ENCODE measurements at regions not wholly inside any gene's neighbourhood (a gene's known extent, or its start where the extent isn't known, plus 50 kb on each side); places are given as distances from the start of the nearest gene placed in this dataset.
"Not testable (repeated sequence)": the region's sequence is repeated elsewhere in the genome, so short reads cannot be mapped to it uniquely, and the experiment has no call there.

DNA sequence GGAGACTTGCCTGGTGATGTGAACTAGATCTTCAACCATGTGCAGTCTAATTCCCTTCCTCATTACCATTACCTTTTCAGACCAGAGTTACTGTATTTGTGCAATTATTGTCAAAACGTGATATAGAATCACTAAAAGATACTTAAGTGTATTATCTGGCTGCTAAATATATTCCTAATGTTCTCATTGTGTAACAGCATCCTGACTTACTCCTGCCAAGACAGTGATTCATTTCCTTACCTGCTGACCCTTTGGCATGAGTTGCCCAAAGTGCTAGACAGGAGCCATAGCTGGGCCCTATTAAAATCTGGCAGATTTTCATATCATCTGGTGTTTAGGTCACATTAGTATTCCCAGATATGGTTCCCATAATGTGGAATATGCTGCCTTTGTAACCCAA lies 598.3 kb upstream of the CAMK1G start:
- no peaks in the 10 kb centered on the region for H3K36me3 Mint-ChIP-seq
- H3K4me3 Mint-ChIP-seq, result no peak overlapping the region
- DNase-seq (ENCODE audit: low spot score), result no peak
- no peak overlapping the region for H3K27ac Mint-ChIP-seq
- H3K9me3 Mint-ChIP-seq, result no peaks in the 10 kb centered on the region
- peaks cover 3 to 7% of the 10 kb centered on the region in 2 donors for H3K27me3 Mint-ChIP-seq
- H3K4me1 Mint-ChIP-seq (ENCODE audit: low read depth in 2 of 2), result peaks cover 8 to 20% of the 10 kb centered on the region in 2 donors
- ATAC-seq, result no peak

DNA sequence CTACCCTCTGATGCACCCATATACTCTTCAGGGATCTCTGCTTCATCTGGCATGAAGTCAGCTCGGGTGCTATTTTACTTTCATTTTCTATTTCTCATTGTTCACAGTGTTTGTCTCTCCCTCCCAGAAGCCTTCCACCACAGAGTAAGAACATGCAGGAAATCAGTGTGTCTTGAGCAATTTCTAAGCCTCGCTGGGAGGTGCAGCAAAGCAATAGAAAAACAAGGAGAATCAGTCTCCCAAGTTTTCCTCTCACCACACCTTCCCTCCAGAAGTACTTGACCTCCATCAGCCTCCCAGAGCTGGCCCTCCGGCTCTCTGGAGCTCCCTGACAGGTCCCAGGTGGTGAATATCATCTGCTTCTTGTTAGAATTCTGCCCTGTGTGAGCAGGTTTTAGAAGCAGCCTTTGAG lies 594.7 kb upstream of the CAMK1G start:
- no peaks in the 10 kb centered on the region for H3K36me3 Mint-ChIP-seq
- no peaks in the 10 kb centered on the region for H3K9me3 Mint-ChIP-seq
- no peak for DNase-seq (ENCODE audit: low spot score)
- H3K27me3 Mint-ChIP-seq, result peaks cover 0 to 2% of the 10 kb centered on the region in 2 donors
- H3K4me3 Mint-ChIP-seq, result peak overlapping the region; percentile 85
- peaks cover 8 to 20% of the 10 kb centered on the region in 2 donors for H3K4me1 Mint-ChIP-seq (ENCODE audit: low read depth in 2 of 2)
- peak overlapping the region; percentile 69 to 86 for H3K27ac Mint-ChIP-seq
- ATAC-seq, result peak; percentile 88 to 92

DNA sequence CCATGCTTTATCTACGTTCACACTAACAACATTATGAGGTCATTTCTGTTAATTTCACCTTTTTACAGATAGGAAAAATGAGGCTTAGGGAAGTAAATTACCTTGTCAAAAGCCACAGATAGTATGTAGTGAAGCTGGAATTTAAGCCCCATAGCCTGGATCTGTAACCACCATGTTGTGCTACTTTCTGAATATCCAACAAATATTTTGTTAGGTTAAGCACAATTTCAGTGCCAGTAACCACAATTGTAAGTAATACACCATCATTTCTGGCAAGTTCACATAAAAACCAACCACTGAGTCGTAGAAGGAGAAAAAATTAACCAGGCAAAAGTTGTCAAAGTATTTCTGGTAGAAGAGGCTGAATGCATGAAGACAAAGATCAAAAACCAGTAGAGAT lies 593.1 kb upstream of the CAMK1G start:
- H3K27ac Mint-ChIP-seq, result no peak overlapping the region
- no peak for ATAC-seq
- peaks cover under 1% of the 10 kb centered on the region for H3K9me3 Mint-ChIP-seq
- H3K4me3 Mint-ChIP-seq, result no peak overlapping the region
- DNase-seq (ENCODE audit: low spot score), result no peak
- peaks cover 5 to 7% of the 10 kb centered on the region in 2 donors for H3K27me3 Mint-ChIP-seq
- H3K4me1 Mint-ChIP-seq (ENCODE audit: low read depth in 2 of 2), result peaks cover 8 to 20% of the 10 kb centered on the region in 2 donors
- no peaks in the 10 kb centered on the region for H3K36me3 Mint-ChIP-seq

DNA sequence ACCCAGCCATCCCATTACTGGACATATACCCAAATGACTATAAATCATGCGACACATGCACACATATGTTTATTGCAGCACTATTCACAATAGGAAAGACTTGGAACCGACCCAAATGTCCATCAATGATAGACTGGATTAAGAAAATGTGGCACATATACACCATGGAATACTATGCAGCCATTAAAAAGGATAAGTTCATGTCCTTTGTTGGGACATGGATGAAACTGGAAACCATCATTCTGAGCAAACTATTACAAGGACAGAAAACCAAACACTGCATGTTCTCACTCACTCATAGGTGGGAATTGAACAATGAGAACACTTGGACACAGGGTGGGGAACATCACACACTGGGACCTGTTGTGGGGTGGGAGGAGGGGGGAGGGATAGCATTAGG lies 586.5 kb upstream of the CAMK1G start:
- not testable (repeated sequence) for H3K9me3 Mint-ChIP-seq; H3K27ac Mint-ChIP-seq; DNase-seq (ENCODE audit: low spot score); ATAC-seq; H3K4me3 Mint-ChIP-seq; H3K36me3 Mint-ChIP-seq; H3K4me1 Mint-ChIP-seq (ENCODE audit: low read depth in 2 of 2)
- peaks cover 5 to 19% of the 10 kb centered on the region in 2 donors for H3K27me3 Mint-ChIP-seq

DNA sequence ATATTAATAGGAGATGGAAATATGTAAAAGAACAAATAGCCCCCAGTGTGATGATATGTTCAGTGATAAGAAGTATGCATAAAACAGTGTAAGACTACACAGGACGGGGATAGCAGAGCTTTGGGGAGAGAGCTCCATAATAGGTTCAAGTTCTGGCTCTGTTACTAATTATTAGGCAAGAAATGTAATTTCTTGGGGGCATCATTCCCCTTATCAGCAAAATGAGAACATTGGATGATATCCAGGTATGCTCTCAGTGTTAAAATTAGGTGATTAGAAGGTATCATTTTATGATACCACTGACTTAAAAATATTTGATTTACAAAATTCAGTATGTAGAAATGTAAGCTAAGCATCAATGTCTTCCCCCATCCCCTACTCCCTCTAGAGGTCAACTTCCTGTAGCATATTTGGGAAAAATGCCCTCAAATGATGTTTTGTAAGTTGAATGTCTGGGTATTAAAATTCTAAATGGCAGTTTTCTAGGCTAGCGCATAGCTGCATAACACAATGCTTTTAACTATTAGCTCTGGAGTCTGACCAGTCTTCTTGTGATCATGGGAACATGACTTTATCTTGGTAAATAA lies 585.7 kb upstream of the CAMK1G start:
- no peak overlapping the region for H3K4me3 Mint-ChIP-seq

DNA sequence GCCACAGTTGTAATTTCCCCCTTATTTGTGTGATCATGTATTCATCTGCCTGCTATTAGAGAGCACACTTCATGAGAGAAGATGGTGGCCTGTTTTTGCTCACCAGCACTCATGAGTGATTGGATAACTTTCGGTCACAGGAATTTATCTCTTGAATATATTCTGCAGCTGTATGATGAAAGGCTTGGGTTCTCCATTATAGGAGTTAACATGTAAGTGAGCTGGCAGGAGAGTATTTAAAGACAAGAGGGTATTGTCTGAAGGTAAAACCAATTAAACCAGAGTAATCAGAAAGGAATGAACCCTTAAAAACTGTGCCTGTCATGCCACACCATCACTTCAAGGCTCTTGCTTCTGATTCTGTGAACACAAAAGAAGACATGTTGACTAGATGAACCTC lies 574.9 kb upstream of the CAMK1G start:
- Mint-ChIP-seq H3K9me3 (no peaks in the 10 kb centered on the region), H3K27me3 (peaks cover 0 to 2% of the 10 kb centered on the region in 2 donors), H3K4me1 (ENCODE audit: low read depth in 2 of 2) (no peaks in the 10 kb centered on the region), H3K4me3 (no peak overlapping the region), H3K27ac (no peak overlapping the region), H3K36me3 (no peaks in the 10 kb centered on the region)
- DNase-seq (ENCODE audit: low spot score) (no peak), ATAC-seq (no peak)

More for the DNA sequence above, 585.7 kb upstream of the CAMK1G start:
- no peaks in the 10 kb centered on the region for H3K36me3 Mint-ChIP-seq
- H3K4me1 Mint-ChIP-seq (ENCODE audit: low read depth in 2 of 2), result no peaks in the 10 kb centered on the region
- H3K9me3 Mint-ChIP-seq, result peaks cover 2% of the 10 kb centered on the region
- ATAC-seq, result no peak
- H3K27me3 Mint-ChIP-seq, result peaks cover 3 to 19% of the 10 kb centered on the region in 2 donors
- H3K27ac Mint-ChIP-seq, result no peak overlapping the region
- DNase-seq (ENCODE audit: low spot score), result no peak

DNA sequence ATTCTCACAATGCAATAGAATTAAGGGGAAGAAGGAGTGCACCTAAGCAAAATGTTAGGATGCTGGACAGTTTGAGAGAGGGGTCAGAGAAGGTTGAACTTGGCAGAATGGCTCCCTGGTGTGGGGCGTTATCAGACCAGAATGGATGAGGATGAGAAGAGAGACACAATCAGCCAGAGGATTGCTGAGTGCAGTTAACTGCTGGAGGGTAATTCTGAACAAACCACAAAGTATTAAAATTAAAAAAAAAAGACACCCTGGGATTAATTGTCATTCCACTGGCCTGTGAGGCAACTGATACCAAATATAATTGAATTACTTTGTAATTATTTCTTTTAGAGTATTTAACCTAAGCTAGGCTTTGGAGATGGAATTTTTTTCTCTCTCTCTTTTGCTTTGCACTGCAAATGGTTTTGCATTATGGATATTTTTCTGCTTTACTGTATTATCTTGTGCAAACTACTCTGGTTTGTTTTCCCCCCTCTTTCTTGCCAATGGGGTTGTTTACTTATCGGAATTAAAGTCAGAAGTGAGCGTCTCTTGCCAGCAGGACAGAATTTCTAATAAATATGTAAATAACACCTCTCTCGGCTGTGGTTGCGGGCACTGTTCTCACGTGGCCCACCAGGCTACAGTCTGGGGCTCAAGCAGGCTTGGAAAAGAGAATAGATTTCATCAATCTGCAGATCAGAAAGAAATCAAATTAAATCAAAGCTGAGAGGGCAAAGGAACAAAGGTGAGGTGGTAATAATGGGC lies 572.9 kb upstream of the CAMK1G start:
- Mint-ChIP-seq H3K9me3 (peaks cover 4% of the 10 kb centered on the region), H3K4me3 (no peak overlapping the region), H3K4me1 (ENCODE audit: low read depth in 2 of 2) (no peaks in the 10 kb centered on the region), H3K27me3 (peaks cover 0 to 2% of the 10 kb centered on the region in 2 donors), H3K36me3 (no peaks in the 10 kb centered on the region), H3K27ac (no peak overlapping the region)
- DNase-seq (ENCODE audit: low spot score) (no peak), ATAC-seq (no peak)

DNA sequence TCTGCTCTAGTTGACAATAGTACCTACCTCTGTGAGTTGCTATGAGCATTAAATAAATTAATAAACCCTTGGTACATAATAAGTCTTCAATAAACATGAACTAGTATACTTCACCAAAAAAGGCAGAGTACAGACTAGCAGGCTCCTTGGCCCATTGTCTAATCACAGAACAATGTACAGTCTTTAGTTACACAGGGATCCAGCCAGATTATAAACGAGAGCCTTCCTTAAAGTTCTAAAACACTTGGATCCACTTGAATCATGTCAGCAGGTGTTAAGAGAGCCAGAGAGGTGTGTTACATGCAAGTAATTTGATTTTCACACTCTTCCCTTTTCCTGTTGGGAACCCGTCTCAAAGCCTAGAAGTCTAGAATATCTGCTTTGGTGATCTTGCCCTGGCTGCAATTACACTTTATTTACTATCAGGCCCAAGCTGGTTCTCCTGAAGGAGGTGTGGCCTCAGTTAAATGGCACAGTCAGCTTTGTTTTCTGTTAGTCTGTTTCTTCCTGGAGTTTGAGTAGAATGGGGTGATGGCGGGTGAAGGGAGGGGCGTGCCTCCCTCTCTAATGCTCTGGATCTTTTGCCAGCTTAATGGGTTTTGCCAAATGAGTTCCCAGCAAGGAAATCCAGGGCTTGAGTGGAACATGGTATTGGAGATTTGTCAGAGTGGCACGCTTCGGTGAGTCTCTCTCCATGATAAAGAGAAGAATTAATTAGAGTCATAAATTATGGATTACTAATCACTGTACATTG lies 570.9 kb upstream of the CAMK1G start:
- H3K4me1 Mint-ChIP-seq (ENCODE audit: low read depth in 2 of 2), result no peaks in the 10 kb centered on the region
- DNase-seq (ENCODE audit: low spot score), result no peak
- no peak overlapping the region for H3K4me3 Mint-ChIP-seq
- ATAC-seq, result no peak
- H3K27me3 Mint-ChIP-seq, result peaks cover under 1 to 2% of the 10 kb centered on the region in 2 donors
- no peak overlapping the region for H3K27ac Mint-ChIP-seq
- no peaks in the 10 kb centered on the region for H3K36me3 Mint-ChIP-seq
- H3K9me3 Mint-ChIP-seq, result peaks cover 4% of the 10 kb centered on the region

DNA sequence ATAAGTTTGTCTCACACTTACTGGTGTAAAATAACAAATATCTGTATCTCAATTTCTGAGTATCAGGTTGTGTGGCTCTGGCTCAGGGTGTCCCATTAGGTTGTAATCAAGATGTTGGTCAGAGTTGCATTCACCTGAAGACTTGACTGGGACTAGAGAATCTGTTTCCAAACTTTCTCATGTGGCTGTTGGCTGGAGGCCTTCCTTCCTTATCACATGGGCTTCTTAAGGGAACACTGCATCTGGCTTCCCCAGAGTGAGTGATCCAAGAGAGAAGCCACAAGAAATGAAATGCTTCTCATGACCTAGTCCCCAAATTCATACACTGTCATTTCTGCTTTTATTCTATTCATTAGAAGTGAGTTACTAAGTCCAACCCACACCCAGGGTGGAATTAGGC lies 568.4 kb upstream of the CAMK1G start:
- Mint-ChIP-seq H3K4me1 (ENCODE audit: low read depth in 2 of 2) (no peaks in the 10 kb centered on the region), H3K27ac (no peak overlapping the region), H3K27me3 (peaks cover 2 to 6% of the 10 kb centered on the region in 2 donors), H3K36me3 (no peaks in the 10 kb centered on the region), H3K9me3 (peaks cover 10% of the 10 kb centered on the region), H3K4me3 (no peak overlapping the region)
- ATAC-seq (no peak), DNase-seq (ENCODE audit: low spot score) (no peak)

DNA sequence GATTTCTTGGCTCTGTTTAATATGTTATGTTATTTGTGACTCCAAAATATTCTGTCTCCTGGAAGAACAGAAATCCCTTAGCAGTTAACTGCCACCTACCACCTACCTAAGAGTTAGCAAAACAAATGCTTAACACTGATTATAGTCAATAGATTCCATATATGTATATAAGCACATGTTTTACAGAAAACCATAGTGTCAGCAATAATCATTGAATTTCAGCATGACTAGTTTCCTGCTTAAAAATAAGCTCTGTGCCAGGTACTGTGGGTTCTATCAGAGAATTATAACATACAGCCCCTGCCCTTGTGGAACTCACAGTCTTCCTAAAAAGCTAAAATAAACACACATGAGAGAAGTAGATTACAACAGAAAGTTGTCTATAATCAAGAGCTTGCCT lies 561.9 kb upstream of the CAMK1G start:
- Mint-ChIP-seq H3K27ac (no peak overlapping the region), H3K36me3 (no peaks in the 10 kb centered on the region), H3K27me3 (peaks cover 0 to 6% of the 10 kb centered on the region in 2 donors), H3K4me3 (no peak overlapping the region), H3K4me1 (ENCODE audit: low read depth in 2 of 2) (peaks cover 0 to 3% of the 10 kb centered on the region in 2 donors), H3K9me3 (peaks cover 13% of the 10 kb centered on the region)
- ATAC-seq, result no peak
- DNase-seq (ENCODE audit: low spot score), result no peak

DNA sequence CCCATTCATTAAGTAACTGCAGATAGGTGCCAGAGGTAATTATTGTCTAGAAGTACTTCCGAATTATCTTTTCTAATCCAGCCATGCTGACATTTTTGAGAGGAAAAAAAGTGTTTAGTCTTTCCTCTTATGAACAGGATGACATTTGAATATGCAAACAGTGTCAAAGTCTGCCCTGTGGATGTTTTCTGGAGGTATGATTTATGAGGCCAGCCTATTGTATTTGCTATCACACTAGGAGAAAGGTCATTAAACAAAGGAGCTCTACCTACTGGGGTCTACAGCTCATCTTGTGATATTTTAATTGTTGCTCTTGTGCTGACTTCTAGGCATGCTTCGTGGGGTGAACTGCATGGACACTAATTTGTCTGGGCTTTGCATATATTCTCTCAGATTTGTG lies 559.7 kb upstream of the CAMK1G start:
- Mint-ChIP-seq H3K4me1 (ENCODE audit: low read depth in 2 of 2) (peaks cover 0 to 3% of the 10 kb centered on the region in 2 donors), H3K27me3 (no peaks in the 10 kb centered on the region), H3K27ac (no peak overlapping the region), H3K9me3 (peaks cover 16% of the 10 kb centered on the region), H3K36me3 (no peaks in the 10 kb centered on the region), H3K4me3 (no peak overlapping the region)
- no peak for DNase-seq (ENCODE audit: low spot score)
- ATAC-seq, result no peak

DNA sequence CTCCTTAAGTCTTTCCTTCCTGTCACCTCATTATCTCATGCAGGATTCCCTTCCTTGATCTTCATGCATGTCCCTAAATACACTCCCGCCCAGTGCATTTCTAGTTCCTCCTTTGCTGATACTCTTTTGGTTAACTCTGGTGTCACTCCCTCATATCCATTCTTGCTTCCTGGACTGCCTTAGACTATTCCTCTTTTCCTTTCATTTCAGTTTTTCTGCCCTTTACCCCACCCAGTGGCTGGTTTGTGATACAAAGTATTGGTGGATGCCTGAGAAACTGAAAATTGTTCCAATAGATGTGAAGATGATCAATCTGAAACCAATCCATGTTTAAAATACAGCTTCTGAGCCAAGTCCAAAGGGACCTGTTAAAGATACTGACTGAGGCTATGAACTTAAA lies 553.8 kb upstream of the CAMK1G start:
- H3K4me3 Mint-ChIP-seq, result no peak overlapping the region

DNA sequence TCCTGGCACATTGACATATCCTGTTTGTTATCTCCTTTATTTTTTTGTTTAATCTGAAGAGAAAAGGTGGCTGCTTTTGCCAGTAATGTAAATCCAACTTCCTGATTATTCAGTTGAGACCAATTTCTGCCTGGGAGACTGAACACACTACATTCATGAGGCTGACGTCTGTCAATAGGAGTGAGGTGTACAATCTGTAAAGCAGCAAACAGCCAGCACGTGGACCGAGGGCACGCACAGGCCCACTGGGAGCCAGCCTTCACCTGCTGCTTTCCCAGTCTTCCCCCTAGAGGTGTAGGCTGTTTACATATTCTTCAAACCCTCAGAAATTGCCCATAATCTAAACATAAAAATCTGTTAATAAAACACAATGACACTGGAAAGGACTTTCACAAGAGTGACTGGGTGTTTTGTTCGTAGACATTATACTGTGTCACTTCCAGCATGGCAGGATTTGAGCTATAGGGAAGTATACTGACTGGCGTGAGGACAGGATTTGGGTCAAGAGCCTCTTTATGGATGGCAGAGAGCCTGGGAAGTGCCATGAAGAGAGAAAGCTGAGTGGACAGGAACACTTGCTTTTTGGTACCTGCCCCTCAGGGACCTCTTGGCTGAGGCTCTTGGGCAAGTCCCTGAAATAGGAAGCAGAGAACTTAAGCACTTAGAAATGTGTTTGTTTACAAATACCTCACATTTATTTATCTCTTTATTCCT lies 552.9 kb upstream of the CAMK1G start:
- H3K4me3 Mint-ChIP-seq, result no peak overlapping the region
- H3K9me3 Mint-ChIP-seq, result peaks cover 9% of the 10 kb centered on the region
- no peak overlapping the region for H3K27ac Mint-ChIP-seq
- DNase-seq (ENCODE audit: low spot score) (no peak), ATAC-seq (no peak)
- no peaks in the 10 kb centered on the region for H3K4me1 Mint-ChIP-seq (ENCODE audit: low read depth in 2 of 2)
- peaks cover 5 to 26% of the 10 kb centered on the region in 2 donors for H3K27me3 Mint-ChIP-seq
- H3K36me3 Mint-ChIP-seq, result no peaks in the 10 kb centered on the region

More for the DNA sequence above, 553.8 kb upstream of the CAMK1G start:
- H3K9me3 Mint-ChIP-seq, result peaks cover 9% of the 10 kb centered on the region
- ATAC-seq, result no peak
- H3K27ac Mint-ChIP-seq, result no peak overlapping the region
- H3K4me1 Mint-ChIP-seq (ENCODE audit: low read depth in 2 of 2), result no peaks in the 10 kb centered on the region
- DNase-seq (ENCODE audit: low spot score), result no peak
- no peaks in the 10 kb centered on the region for H3K36me3 Mint-ChIP-seq
- H3K27me3 Mint-ChIP-seq, result peaks cover 5 to 26% of the 10 kb centered on the region in 2 donors

Measured in natural killer cell treated with Interleukin-12 subunit alpha and Interleukin-12 subunit beta and Interleukin-15 and Interleukin-18, amount 100 ng/mL, for 72 hours (primary cell).